ENCODE measurements at regions not wholly inside any gene's neighbourhood (a gene's known extent, or its start where the extent isn't known, plus 50 kb on each side); places are given as distances from the start of the nearest gene placed in this dataset.

- no peak overlapping the region for H3K4me3 ChIP-seq (ENCODE audit: low read depth, low read length)
- ChIA-PET POLR2A (no interaction called here), CTCF (no interaction called here)
- TF ChIP-seq BCL11A (tag by site-specific recombination; IDR thresholded peaks at IDR 0.05; ENCODE audit: low read depth) (no peak), ZNF610 (tag by site-specific recombination; IDR thresholded peaks at IDR 0.05; ENCODE audit: borderline replicate concordance) (no peak), ZNF777 (tag by site-specific recombination; IDR thresholded peaks at IDR 0.05; ENCODE audit: borderline replicate concordance) (no peak), ZSCAN16 (tag by site-specific recombination; IDR thresholded peaks at IDR 0.05) (no peak), ZNF211 (tag by site-specific recombination; IDR thresholded peaks at IDR 0.05; ENCODE audit: low read depth) (no peak), ZNF623 (tag by site-specific recombination; IDR thresholded peaks at IDR 0.05) (no peak), BCL11B (tag by site-specific recombination; IDR thresholded peaks at IDR 0.05; ENCODE audit: low read depth) (no peak)
- TF ChIP-seq, protein P1, sequence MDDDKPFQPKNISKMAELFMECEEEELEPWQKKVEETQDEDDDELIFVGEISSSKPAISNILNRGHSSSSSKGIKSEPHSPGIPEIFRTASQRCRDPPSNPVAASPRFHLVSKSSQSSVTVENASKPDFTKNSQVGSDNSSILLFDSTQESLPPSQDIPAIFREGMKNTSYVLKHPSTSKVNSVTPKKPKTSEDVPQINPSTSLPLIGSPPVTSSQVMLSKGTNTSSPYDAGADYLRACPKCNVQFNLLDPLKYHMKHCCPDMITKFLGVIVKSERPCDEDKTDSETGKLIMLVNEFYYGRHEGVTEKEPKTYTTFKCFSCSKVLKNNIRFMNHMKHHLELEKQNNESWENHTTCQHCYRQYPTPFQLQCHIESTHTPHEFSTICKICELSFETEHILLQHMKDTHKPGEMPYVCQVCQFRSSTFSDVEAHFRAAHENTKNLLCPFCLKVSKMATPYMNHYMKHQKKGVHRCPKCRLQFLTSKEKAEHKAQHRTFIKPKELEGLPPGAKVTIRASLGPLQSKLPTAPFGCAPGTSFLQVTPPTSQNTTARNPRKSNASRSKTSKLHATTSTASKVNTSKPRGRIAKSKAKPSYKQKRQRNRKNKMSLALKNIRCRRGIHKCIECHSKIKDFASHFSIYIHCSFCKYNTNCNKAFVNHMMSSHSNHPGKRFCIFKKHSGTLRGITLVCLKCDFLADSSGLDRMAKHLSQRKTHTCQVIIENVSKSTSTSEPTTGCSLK (tag by site-specific recombination; IDR thresholded peaks at IDR 0.05) = no peak
- no peak overlapping the region for H3K27ac ChIP-seq (ENCODE audit: extremely low read depth, low read depth, low read length)
- no peaks in the 10 kb centered on the region for H3K36me3 ChIP-seq (ENCODE audit: control insufficient read depth in 2 of 2, insufficient read depth in 1 of 2, low read length in 2 of 2)
- H3K4me1 ChIP-seq (ENCODE audit: control insufficient read depth, insufficient read depth, low read length) = no peaks in the 10 kb centered on the region
- H3K9me3 ChIP-seq (ENCODE audit: control insufficient read depth, insufficient read depth, low read depth, low read length) = no peaks in the 10 kb centered on the region
These were observed 1482.1 kb downstream of the TBC1D22A start for GRCh38 chr22:48244388-48245195.

DNA sequence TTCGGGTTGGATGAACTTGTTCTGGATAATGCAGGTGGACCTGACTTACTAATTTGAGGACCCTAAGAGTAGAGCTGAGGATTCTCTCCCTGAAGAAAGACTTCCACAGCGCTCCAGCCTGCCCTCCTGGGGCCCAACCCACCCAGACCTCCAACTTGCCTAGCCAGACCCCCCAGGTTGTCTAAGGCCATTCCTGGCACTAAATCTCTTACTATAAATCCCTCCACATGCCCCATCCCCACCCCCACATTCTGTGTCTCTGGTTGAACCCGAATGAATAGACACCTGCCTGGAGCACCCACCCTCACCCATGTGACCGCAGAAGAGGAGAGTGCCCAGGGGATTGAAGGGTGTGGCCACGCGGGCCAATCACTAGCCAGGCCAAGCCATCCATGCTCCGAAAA is 1480.0 kb downstream of the TBC1D22A start:
- POLR2A ChIA-PET = no interaction called here
- no peaks in the 10 kb centered on the region for H3K9me3 ChIP-seq (ENCODE audit: control insufficient read depth, insufficient read depth, low read depth, low read length)
- CTCF ChIA-PET = no interaction called here
- no peaks in the 10 kb centered on the region for H3K36me3 ChIP-seq (ENCODE audit: control insufficient read depth in 2 of 2, insufficient read depth in 1 of 2, low read length in 2 of 2)
- no peaks in the 10 kb centered on the region for H3K4me1 ChIP-seq (ENCODE audit: control insufficient read depth, insufficient read depth, low read length)
- H3K4me3 ChIP-seq (ENCODE audit: low read depth, low read length) = no peak overlapping the region
- no peak overlapping the region for H3K27ac ChIP-seq (ENCODE audit: extremely low read depth, low read depth, low read length)
- TF ChIP-seq RBAK (tag by site-specific recombination; IDR thresholded peaks at IDR 0.05) (no peak), ZNF510 (tag by site-specific recombination; IDR thresholded peaks at IDR 0.05; ENCODE audit: insufficient replicate concordance) (no peak), ZEB2 (tag by site-specific recombination; IDR thresholded peaks at IDR 0.05) (no peak), SP7 (tag by site-specific recombination; IDR thresholded peaks at IDR 0.05) (no peak), ZNF521 (tag by site-specific recombination; IDR thresholded peaks at IDR 0.05) (no peak), OVOL3 (tag by site-specific recombination; IDR thresholded peaks at IDR 0.05) (no peak), BCL6B (tag by site-specific recombination; IDR thresholded peaks at IDR 0.05) (no peak), ZNF792 (tag by site-specific recombination; IDR thresholded peaks at IDR 0.05) (no peak), ZNF670 (tag by site-specific recombination; IDR thresholded peaks at IDR 0.05; ENCODE audit: low read depth) (no peak), SP2 (tag by site-specific recombination; IDR thresholded peaks at IDR 0.05) (no peak), ZNF16 (tag by site-specific recombination; IDR thresholded peaks at IDR 0.05; ENCODE audit: low read depth) (no peak), PATZ1 (tag by site-specific recombination; IDR thresholded peaks at IDR 0.05) (no peak), ZNF2 (tag by site-specific recombination; IDR thresholded peaks at IDR 0.05) (no peak)
- TF ChIP-seq, protein P2, sequence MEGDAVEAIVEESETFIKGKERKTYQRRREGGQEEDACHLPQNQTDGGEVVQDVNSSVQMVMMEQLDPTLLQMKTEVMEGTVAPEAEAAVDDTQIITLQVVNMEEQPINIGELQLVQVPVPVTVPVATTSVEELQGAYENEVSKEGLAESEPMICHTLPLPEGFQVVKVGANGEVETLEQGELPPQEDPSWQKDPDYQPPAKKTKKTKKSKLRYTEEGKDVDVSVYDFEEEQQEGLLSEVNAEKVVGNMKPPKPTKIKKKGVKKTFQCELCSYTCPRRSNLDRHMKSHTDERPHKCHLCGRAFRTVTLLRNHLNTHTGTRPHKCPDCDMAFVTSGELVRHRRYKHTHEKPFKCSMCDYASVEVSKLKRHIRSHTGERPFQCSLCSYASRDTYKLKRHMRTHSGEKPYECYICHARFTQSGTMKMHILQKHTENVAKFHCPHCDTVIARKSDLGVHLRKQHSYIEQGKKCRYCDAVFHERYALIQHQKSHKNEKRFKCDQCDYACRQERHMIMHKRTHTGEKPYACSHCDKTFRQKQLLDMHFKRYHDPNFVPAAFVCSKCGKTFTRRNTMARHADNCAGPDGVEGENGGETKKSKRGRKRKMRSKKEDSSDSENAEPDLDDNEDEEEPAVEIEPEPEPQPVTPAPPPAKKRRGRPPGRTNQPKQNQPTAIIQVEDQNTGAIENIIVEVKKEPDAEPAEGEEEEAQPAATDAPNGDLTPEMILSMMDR (tag by site-specific recombination; IDR thresholded peaks at IDR 0.05) = no peak
